ENCODE measurements at regions not wholly inside any gene's neighbourhood (a gene's known extent, or its start where the extent isn't known, plus 50 kb on each side); places are given as distances from the start of the nearest gene placed in this dataset.

DNA sequence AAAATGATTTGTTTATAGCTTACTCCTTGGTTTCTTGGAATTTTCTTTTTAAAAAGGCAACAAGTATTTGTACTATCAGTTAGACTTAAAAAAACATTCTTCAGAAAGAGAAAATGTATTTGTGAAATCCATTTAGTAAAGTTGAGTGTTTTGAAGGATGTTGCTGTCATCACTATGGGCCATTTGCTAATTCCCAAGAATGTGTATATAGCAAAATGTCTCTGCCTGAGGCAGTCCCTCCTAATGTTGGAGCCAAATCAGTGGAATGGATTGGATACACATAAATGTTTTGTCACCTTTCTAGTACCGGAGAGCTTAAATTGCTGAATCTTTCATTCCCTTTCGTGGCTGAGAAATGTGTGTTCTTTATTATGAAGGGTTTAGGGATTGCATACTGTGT lies 890.2 kb upstream of the ZEB2 start:
- DNase-seq (ENCODE audit: low read depth), result no peak
- TF ChIP-seq, protein P1, sequence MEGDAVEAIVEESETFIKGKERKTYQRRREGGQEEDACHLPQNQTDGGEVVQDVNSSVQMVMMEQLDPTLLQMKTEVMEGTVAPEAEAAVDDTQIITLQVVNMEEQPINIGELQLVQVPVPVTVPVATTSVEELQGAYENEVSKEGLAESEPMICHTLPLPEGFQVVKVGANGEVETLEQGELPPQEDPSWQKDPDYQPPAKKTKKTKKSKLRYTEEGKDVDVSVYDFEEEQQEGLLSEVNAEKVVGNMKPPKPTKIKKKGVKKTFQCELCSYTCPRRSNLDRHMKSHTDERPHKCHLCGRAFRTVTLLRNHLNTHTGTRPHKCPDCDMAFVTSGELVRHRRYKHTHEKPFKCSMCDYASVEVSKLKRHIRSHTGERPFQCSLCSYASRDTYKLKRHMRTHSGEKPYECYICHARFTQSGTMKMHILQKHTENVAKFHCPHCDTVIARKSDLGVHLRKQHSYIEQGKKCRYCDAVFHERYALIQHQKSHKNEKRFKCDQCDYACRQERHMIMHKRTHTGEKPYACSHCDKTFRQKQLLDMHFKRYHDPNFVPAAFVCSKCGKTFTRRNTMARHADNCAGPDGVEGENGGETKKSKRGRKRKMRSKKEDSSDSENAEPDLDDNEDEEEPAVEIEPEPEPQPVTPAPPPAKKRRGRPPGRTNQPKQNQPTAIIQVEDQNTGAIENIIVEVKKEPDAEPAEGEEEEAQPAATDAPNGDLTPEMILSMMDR (IDR thresholded peaks at IDR 0.05; ENCODE audit: control insufficient read depth, insufficient read depth, low read depth, low read length, missing control alignments), result no peak
- H3K4me3 ChIP-seq (ENCODE audit: control insufficient read depth, low read depth, low read length), result no peak overlapping the region

GRCh38 chr2:145408980-145409379 lies 889.1 kb upstream of the ZEB2 start:
- no peak overlapping the region for H3K4me3 ChIP-seq (ENCODE audit: control insufficient read depth, low read depth, low read length)
- no peak for DNase-seq (ENCODE audit: low read depth)
- TF ChIP-seq, protein P1 (IDR thresholded peaks at IDR 0.05; ENCODE audit: control insufficient read depth, insufficient read depth, low read depth, low read length, missing control alignments), result no peak

GRCh38 chr2:145404690-145405089 lies 884.8 kb upstream of the ZEB2 start:
- TF ChIP-seq, protein P1 (IDR thresholded peaks at IDR 0.05; ENCODE audit: control insufficient read depth, insufficient read depth, low read depth, low read length, missing control alignments), result no peak
- no peak for DNase-seq (ENCODE audit: low read depth)
- H3K4me3 ChIP-seq (ENCODE audit: control insufficient read depth, low read depth, low read length), result no peak overlapping the region

DNA sequence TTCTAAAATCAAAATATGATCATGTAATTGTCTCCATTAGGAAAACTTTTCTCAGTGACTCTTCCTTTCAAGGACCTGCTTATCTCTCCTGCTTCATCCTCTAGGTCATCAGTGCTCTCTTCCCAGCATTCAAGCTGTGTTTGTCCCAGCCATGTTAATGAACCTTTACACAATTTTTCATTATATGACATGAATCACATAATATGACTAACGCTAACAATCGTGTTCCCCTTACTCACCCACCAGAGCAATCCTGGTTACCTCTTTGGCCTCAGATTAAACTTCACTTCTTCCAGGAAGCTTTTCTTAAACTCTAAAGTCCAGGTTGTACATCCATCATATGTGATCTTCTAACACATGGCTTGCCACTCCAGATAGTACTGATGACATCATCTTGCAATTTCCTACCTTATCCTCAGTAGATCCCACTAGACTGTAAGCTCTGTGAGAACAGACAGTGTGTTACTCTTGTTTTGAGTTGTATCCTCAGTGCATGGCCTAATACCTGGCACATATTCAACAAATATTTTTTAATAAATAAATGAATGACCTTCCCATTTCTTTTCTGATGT lies 882.9 kb upstream of the ZEB2 start:
- TF ChIP-seq, protein P1 (IDR thresholded peaks at IDR 0.05; ENCODE audit: control insufficient read depth, insufficient read depth, low read depth, low read length, missing control alignments), result no peak
- DNase-seq (ENCODE audit: low read depth), result no peak
- H3K4me3 ChIP-seq (ENCODE audit: control insufficient read depth, low read depth, low read length), result no peak overlapping the region

GRCh38 chr2:145399131-145399530 lies 879.2 kb upstream of the ZEB2 start:
- TF ChIP-seq, protein P1 (IDR thresholded peaks at IDR 0.05; ENCODE audit: control insufficient read depth, insufficient read depth, low read depth, low read length, missing control alignments), result no peak
- no peak for DNase-seq (ENCODE audit: low read depth)
- no peak overlapping the region for H3K4me3 ChIP-seq (ENCODE audit: control insufficient read depth, low read depth, low read length)

DNA sequence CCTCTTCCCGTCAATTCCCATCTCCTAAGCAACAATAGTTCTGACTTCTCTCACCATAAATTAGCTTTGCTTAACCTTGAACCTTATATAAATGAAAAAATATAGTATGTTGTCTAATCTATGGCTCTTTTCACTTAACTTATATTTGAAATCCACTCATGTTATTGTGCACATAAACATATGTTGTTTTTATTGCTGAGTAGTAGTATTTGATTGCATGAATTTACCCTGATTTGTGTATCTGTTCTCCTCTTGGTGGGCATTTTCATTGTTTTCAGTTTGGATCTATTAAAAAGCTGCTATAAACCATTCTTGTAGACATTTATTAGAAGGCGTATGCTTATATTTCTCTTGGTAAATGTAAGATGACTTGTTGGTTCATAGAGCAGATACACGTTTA lies 874.3 kb upstream of the ZEB2 start:
- no peak overlapping the region for H3K4me3 ChIP-seq (ENCODE audit: control insufficient read depth, low read depth, low read length)
- DNase-seq (ENCODE audit: low read depth), result no peak
- TF ChIP-seq, protein P1 (IDR thresholded peaks at IDR 0.05; ENCODE audit: control insufficient read depth, insufficient read depth, low read depth, low read length, missing control alignments), result no peak

DNA sequence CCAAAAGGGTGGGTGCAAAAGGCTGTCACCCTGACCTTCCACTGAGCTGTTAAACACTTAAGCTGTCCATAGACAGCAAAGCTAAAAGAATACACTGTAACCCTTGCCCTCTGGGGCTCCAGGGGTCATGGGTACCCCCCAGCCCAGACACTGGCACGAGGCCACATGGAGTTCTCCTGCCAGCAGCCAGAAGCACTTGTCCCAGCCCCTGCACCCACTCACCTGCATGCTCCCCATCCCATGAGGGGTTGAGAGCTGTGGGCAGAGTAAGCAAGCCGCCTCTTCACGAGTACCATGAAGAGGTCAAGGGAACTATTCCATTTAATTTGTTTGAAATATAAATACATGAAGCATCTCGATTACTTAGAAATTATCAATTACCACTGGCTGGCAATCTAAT lies 867.1 kb upstream of the ZEB2 start:
- no peak for DNase-seq (ENCODE audit: low read depth)
- TF ChIP-seq, protein P1 (IDR thresholded peaks at IDR 0.05; ENCODE audit: control insufficient read depth, insufficient read depth, low read depth, low read length, missing control alignments), result no peak

More for the DNA sequence above, 867.1 kb upstream of the ZEB2 start:
- no peak overlapping the region for H3K4me3 ChIP-seq (ENCODE audit: control insufficient read depth, low read depth, low read length)
